Neural progenitor cell (in vitro differentiated cells): ENCODE measurements at regions not wholly inside any gene's neighbourhood (a gene's known extent, or its start where the extent isn't known, plus 50 kb on each side); places are given as distances from the start of the nearest gene placed in this dataset.

ENCODE experiments used
- DNase-seq: peaks from one replicate; pipeline ENCODE4 v3.0.0-alpha.2; 2016; ENCODE audit warnings: low spot score
- H2AFZ ChIP-seq: fragments of 200-600 bp; sonication (generic); replicated peaks from 2 replicates; pipeline ENCODE4 v1.6.1; 2016; ENCODE audit warnings: antibody characterized with exemption
- H3F3A ChIP-seq: fragments of 200-600 bp; sonication (generic); 2 replicates; pipeline ENCODE4 v1.6.1; 2016; ENCODE audit warnings: antibody characterized with exemption, low read depth
- H3K27ac ChIP-seq: fragments of 200-600 bp; sonication (generic); 2 replicates; pipeline ENCODE4 v1.5.1; 2016; ENCODE audit warnings: mild to moderate bottlenecking
- H3K27me3 ChIP-seq: fragments of 200-600 bp; sonication (generic); 2 replicates; pipeline ENCODE4 v1.6.1; 2016; ENCODE audit warnings: mild to moderate bottlenecking, moderate library complexity
- H3K36me3 ChIP-seq: fragments of 200-600 bp; sonication (generic); 2 replicates; pipeline ENCODE4 v1.5.1; 2016
- H3K4me1 ChIP-seq: fragments of 200-600 bp; sonication (generic); 2 replicates; pipeline ENCODE4 v1.6.1; 2016; ENCODE audit warnings: mixed run types
- H3K4me2 ChIP-seq: fragments of 200-600 bp; sonication (generic); 2 replicates; pipeline ENCODE4 v1.6.1; 2016
- H3K4me3 ChIP-seq: fragments of 200-600 bp; sonication (generic); 2 replicates; pipeline ENCODE4 v1.5.1; 2016
- H3K79me2 ChIP-seq: fragments of 200-600 bp; sonication (generic); 2 replicates; pipeline ENCODE4 v1.6.1; 2016; ENCODE audit warnings: low read depth
- H3K9ac ChIP-seq: fragments of 200-600 bp; sonication (generic); 2 replicates; pipeline ENCODE4 v1.6.1; 2016
- H3K9me3 ChIP-seq: fragments of 200-600 bp; sonication (generic); 2 replicates; pipeline ENCODE4 v1.5.1; 2016; ENCODE audit warnings: low read depth
- H4K20me1 ChIP-seq: fragments of 200-600 bp; sonication (generic); 2 replicates; pipeline ENCODE4 v1.6.1; 2016; ENCODE audit warnings: low read depth
- H3K27ac Mint-ChIP-seq: 3 replicates; pipeline ENCODE4 v1.8.0; 2021; ENCODE audit warnings: mixed read lengths
- H3K27me3 Mint-ChIP-seq: 2 replicates; pipeline ENCODE4 v1.8.0; 2022; ENCODE audit warnings: low read depth, mild to moderate bottlenecking, inconsistent platforms, moderate library complexity, mixed read lengths; ENCODE audit not compliant: insufficient read depth
- H3K36me3 Mint-ChIP-seq: 3 replicates; pipeline ENCODE4 v1.8.0; 2021; ENCODE audit warnings: mixed read lengths
- H3K4me1 Mint-ChIP-seq: 3 replicates; pipeline ENCODE4 v1.8.0; 2021; ENCODE audit warnings: mixed read lengths
- H3K4me3 Mint-ChIP-seq: 3 replicates; pipeline ENCODE4 v1.8.0; 2021; ENCODE audit warnings: mild to moderate bottlenecking, moderate library complexity, mixed read lengths
- H3K9me3 Mint-ChIP-seq: 3 replicates; pipeline ENCODE4 v1.8.0; 2020; ENCODE audit warnings: mixed read lengths
- CTCF ChIP-seq: fragments of 200-600 bp; sonication (generic); IDR thresholded peaks from 2 replicates; pipeline ENCODE4 v1.5.1; 2017; ENCODE audit warnings: antibody characterized with exemption, mild to moderate bottlenecking
- EZH2 ChIP-seq: fragments of 200-600 bp; sonication (generic); IDR thresholded peaks from 2 replicates; pipeline ENCODE4 v1.6.1; 2017; ENCODE audit warnings: antibody characterized with exemption, mild to moderate bottlenecking, moderate library complexity
- EZH2phosphoT487 ChIP-seq: fragments of 200-600 bp; sonication (generic); IDR thresholded peaks from 2 replicates; pipeline ENCODE4 v1.6.1; 2017; ENCODE audit warnings: antibody characterized with exemption

DNA sequence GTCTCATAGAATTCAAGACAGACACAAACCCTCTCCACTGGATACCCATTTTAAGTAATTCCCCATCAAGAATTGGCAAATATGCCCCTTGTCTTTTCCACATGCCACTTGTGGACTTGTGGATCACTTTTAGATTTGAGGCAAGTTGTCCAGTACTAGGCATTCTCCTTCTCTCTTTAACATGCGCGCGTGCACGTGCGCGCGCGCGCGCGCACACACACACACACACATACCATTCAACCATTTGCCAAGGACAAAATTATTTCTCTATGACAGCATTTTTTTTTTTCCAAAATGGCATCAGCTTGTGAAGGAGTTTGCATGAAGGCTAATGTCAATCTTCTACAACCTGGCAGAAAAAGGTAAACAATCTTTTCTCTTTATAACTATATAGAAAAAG is 1325.7 kb upstream of the IGFBP7 start:
- Mint-ChIP-seq H3K27ac (no peak overlapping the region), H3K9me3 (peaks cover 8% of the 10 kb centered on the region), H3K36me3 (no peaks in the 10 kb centered on the region), H3K27me3 (peaks cover 2% of the 10 kb centered on the region), H3K4me3 (no peak overlapping the region), H3K4me1 (peaks cover 3% of the 10 kb centered on the region)
- no peaks in the 10 kb centered on the region for H3K9me3 ChIP-seq
- H2AFZ ChIP-seq, result no peak overlapping the region
- H3K4me1 ChIP-seq, result no peaks in the 10 kb centered on the region
- no peak overlapping the region for H3K4me2 ChIP-seq
- no peaks in the 10 kb centered on the region for H3K79me2 ChIP-seq
- H4K20me1 ChIP-seq, result no peaks in the 10 kb centered on the region
- no peak overlapping the region for H3K4me3 ChIP-seq
- H3K9ac ChIP-seq, result no peak overlapping the region
- no peaks in the 10 kb centered on the region for H3K27me3 ChIP-seq
- no peak for DNase-seq
- no peaks in the 10 kb centered on the region for H3K36me3 ChIP-seq
- H3K27ac ChIP-seq, result no peak overlapping the region
- no peaks in the 10 kb centered on the region for H3F3A ChIP-seq
- TF ChIP-seq CTCF, result no peak
- TF ChIP-seq EZH2, result no peak
- TF ChIP-seq EZH2phosphoT487, result no peak

DNA sequence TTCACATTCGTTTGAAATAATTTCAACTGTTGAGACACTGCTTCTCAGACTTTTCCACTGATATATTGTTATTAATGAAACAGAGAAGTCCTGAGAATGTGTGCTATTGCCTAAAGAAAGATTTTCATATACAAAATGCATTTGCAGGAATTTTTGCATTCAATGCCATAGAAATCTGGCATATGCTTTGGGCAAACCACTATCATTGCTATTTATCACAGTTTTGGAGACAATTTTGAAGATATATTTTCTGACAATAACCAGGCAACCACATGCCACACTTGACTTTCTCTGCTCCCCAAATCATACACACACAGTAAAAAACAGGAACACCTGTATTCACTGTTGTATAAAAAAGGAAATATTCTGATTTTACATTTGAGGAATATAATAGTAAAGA is 1303.7 kb upstream of the IGFBP7 start:
- Histone ChIP-seq H4K20me1 (no peaks in the 10 kb centered on the region), H3K9ac (no peak overlapping the region), H3K4me1 (no peaks in the 10 kb centered on the region), H3K9me3 (no peaks in the 10 kb centered on the region), H2AFZ (no peak overlapping the region), H3K79me2 (no peaks in the 10 kb centered on the region), H3K4me3 (no peak overlapping the region), H3K27ac (no peak overlapping the region), H3F3A (no peaks in the 10 kb centered on the region), H3K4me2 (no peak overlapping the region), H3K36me3 (no peaks in the 10 kb centered on the region), H3K27me3 (no peaks in the 10 kb centered on the region)
- no peaks in the 10 kb centered on the region for H3K36me3 Mint-ChIP-seq
- DNase-seq, result no peak
- no peaks in the 10 kb centered on the region for H3K9me3 Mint-ChIP-seq
- H3K4me1 Mint-ChIP-seq, result no peaks in the 10 kb centered on the region
- H3K4me3 Mint-ChIP-seq, result no peak overlapping the region
- H3K27ac Mint-ChIP-seq, result no peak overlapping the region
- no peaks in the 10 kb centered on the region for H3K27me3 Mint-ChIP-seq
- no peak for TF ChIP-seq CTCF
- no peak for TF ChIP-seq EZH2phosphoT487

- Histone ChIP-seq H3K27ac (no peak overlapping the region), H3K4me1 (no peaks in the 10 kb centered on the region), H3K9ac (no peak overlapping the region), H3K27me3 (no peaks in the 10 kb centered on the region), H3K4me3 (no peak overlapping the region), H3K9me3 (no peaks in the 10 kb centered on the region), H3K36me3 (no peaks in the 10 kb centered on the region), H3K79me2 (no peaks in the 10 kb centered on the region), H4K20me1 (no peaks in the 10 kb centered on the region), H3K4me2 (no peak overlapping the region), H2AFZ (no peak overlapping the region), H3F3A (no peaks in the 10 kb centered on the region)
- no peak overlapping the region for H3K4me3 Mint-ChIP-seq
- no peaks in the 10 kb centered on the region for H3K9me3 Mint-ChIP-seq
- no peaks in the 10 kb centered on the region for H3K4me1 Mint-ChIP-seq
- no peak for DNase-seq
- H3K27me3 Mint-ChIP-seq, result no peaks in the 10 kb centered on the region
- TF ChIP-seq EZH2phosphoT487 (no peak), EZH2 (no peak), CTCF (no peak)
- H3K27ac Mint-ChIP-seq, result no peak overlapping the region
- H3K36me3 Mint-ChIP-seq, result no peaks in the 10 kb centered on the region
Measured at GRCh38 chr4:58411904-58412303, 1301.7 kb upstream of the IGFBP7 start.

DNA sequence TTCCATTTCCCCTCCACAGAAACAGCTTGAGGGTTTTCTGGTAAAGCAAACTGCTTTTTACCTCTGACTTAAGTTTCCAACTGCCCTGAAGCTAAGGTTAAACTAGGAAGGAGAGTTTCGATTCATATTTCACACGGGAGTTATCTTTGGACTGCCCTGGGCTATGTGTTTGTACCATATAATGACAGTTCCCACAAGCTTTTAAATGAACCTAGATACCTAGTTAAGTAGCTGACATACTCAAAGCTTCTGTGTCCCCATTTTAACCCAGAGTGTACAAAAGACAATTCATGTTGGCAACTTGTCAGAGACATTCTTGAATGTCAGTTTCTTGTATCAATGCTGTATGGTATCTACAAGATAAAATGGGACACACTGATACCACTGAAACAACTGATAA is 1296.6 kb upstream of the IGFBP7 start:
- no peak overlapping the region for H3K9ac ChIP-seq
- no peak overlapping the region for H2AFZ ChIP-seq
- Mint-ChIP-seq H3K27ac (no peak overlapping the region), H3K36me3 (no peaks in the 10 kb centered on the region), H3K9me3 (peaks cover 8% of the 10 kb centered on the region), H3K4me1 (no peaks in the 10 kb centered on the region), H3K27me3 (no peaks in the 10 kb centered on the region), H3K4me3 (no peak overlapping the region)
- no peaks in the 10 kb centered on the region for H3K9me3 ChIP-seq
- H3K4me1 ChIP-seq, result no peaks in the 10 kb centered on the region
- no peaks in the 10 kb centered on the region for H3K79me2 ChIP-seq
- TF ChIP-seq EZH2phosphoT487 (no peak), CTCF (no peak)
- H4K20me1 ChIP-seq, result no peaks in the 10 kb centered on the region
- no peaks in the 10 kb centered on the region for H3K27me3 ChIP-seq
- no peak overlapping the region for H3K4me2 ChIP-seq
- H3K36me3 ChIP-seq, result no peaks in the 10 kb centered on the region
- H3F3A ChIP-seq, result no peaks in the 10 kb centered on the region
- DNase-seq, result no peak
- no peak overlapping the region for H3K4me3 ChIP-seq
- H3K27ac ChIP-seq, result no peak overlapping the region
